ENCODE measurements at regions not wholly inside any gene's neighbourhood (a gene's known extent, or its start where the extent isn't known, plus 50 kb on each side); places are given as distances from the start of the nearest gene placed in this dataset.

DNA sequence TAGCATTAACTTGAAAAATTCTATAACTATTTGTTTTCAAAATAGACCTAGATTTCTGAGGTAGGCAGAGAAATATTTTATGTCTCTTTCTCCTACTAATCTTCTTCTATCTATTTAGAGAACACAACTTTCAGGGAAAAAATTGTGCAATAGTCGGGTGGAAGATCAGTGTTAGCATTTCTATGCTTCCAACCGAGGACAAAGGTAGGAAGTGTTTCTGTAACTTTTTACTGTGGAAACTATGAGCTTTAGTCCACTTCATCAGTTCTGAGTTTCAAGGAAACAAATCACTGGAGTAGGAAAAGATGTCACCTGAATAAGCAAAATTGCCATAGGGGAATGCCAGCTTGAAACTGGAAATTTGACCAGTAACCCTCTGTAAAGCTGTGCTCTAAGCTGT is 207.7 kb upstream of the CTAGE1 start:
- DNase-seq (ENCODE audit: low spot score), result no peak

DNA sequence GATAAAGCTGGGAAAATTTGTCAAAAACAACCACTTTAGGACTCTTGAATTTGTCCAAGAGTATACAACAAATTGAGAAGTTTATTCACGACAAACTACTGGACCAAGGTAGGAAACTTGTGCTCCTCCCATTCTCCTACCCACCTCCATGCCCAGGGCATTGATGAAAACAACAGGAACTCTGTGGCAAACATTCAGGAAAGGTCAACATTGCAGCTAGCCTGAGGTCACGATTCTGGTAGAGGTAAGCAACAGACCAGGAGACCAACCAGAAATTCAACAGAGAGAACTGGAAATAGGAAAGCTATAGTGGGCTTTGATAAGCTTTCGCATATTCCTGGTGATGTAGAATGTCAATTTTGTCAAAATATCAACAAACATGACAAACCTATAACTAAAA is 209.1 kb upstream of the CTAGE1 start:
- no peak for DNase-seq (ENCODE audit: low spot score)

DNA sequence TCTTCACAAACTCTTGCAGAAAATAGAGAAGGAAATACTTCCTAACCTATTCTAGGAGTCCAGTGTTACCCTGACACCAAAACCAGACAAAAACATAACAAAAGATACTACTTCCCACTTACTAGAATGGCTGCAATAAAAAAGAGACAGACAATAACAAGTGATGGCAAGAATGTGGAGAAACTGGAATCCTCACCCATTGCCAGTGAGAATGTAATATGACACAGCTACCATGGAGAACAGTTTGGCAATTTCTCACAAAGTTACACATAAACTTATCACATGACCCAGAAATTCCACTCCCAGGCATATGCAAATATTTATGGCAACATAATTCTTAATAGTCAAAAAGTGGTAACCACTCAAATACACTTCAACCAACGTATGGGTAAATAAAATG is 209.8 kb upstream of the CTAGE1 start:
- no peak for DNase-seq (ENCODE audit: low spot score)

DNA sequence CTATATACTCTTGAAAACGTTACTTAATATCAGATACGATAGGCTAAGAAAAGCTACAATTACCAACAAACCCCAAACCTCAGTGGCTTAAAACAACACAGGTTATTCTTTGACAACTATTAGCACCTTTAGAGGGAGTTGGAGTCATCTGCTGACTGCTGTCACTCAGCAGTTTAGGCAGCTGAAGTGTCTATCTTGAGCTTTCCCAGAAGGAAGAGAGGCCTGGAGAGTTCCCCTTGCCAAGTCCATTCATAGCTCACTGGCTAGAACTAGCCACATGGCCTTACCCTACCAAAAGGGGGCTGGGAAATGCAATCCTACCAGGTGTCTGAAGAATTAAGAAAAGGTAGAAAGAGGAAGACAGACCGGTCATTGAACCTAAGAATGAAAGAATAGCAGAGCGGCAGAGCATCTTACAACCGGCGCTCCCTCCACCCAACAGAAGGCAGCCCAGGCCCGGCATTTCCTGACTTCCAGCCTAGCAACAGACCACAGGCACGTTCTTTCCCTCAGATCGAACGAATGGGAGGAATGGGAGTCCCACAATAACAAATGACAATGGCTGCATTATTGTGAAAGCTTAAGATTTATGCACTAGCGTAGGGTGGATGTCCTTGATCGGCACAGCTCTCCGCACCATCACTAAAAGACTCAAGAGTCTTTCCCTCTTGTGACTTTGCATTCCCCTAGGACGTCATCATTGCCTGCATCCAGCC is 211.2 kb upstream of the CTAGE1 start:
- no peak for DNase-seq (ENCODE audit: low spot score)

DNA sequence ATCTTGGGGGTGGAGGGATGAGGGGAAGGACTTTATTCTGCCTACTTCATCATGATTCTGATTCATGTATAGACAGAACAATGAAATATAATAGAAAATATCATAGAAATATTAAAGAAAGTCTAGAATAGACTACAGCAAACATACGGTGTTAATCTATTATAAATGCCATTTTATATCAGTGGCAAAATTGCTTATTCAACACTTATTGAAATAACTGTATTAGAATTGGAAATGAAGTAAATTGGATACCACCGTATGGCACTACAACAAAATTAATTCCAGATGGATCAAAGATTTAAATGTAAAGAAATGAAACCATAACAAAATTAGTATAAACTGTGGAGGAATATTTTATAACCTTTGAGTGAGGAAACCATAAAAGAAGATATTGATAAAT is 213.3 kb upstream of the CTAGE1 start:
- no peak for DNase-seq (ENCODE audit: low spot score)

DNA sequence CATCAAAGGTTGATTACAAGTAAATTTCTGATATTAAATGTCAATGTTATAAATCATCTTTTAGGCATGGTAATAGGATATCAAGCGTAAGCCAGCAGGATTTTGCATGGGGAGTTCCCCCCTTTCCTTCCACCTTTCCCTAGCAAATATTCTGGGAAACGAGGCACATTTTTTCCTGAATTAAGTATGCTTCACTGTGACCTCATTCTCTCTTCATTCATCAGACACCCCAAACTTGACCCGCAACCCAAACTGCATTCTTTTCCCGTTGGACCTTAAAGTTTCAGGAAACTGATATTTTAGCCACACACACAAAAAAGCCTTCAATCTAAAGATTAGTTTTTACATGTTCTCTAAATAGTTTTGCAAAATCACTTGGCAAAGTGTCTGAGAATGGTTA is 214.5 kb upstream of the CTAGE1 start:
- DNase-seq (ENCODE audit: low spot score), result no peak

DNA sequence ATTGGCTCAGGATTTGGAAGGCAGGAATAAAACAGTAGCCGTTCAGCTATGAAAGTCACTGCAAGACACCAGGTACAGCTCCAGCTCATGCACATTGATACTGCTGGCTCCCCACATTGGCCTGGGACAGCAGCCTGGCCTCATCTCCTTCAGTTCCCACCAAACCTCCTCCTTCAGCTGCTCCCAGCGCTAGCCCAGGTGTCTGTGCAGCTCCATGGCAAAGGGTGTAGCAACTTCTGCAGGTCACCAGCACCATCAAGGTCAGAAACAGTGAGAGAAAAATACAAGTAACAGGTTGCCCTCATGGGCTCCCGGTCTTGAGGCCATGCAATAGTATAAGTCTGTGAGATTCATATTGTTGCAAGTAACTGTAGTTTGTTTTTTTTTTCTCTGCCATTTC is 216.7 kb upstream of the CTAGE1 start:
- no peak for DNase-seq (ENCODE audit: low spot score)

DNA sequence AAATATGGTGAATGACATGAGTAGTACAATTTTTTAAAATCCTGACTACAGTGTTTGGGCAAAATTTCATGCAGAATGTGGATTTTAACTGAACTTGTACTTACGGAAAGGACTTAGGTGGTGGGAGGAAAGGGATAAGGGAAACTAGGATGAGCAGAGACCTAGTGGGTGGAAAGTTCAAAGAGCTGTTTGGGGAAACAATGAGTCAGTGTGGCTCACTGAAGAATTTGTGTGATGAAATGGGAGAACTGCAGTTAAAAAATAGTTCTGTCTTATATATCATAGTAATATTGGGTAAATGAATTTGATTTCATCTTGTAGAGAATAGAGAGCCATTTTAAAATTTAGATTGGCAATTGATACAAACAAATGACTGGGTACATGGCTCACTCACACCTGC is 220.1 kb upstream of the CTAGE1 start:
- DNase-seq (ENCODE audit: low spot score), result no peak

DNA sequence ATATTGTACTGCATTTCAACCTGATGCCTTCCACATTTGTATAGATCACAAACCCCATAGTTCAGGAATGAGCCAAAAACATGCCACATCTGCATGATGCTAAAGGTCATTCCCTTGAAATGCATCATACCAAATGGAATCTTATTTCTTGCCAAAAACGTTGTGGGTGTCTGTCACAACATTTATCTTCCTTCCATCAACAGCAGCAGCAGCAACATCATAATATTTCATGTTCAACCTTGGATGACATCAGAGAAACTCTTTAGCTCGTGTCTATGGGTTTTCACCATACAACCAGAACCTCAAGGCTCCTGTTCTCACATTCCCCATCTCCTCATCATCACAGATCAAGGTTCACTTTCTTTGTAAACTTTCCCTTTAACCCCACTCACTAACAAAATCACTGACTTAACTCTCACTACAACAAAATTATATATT is 221.3 kb upstream of the CTAGE1 start:
- no peak for DNase-seq (ENCODE audit: low spot score)

DNA sequence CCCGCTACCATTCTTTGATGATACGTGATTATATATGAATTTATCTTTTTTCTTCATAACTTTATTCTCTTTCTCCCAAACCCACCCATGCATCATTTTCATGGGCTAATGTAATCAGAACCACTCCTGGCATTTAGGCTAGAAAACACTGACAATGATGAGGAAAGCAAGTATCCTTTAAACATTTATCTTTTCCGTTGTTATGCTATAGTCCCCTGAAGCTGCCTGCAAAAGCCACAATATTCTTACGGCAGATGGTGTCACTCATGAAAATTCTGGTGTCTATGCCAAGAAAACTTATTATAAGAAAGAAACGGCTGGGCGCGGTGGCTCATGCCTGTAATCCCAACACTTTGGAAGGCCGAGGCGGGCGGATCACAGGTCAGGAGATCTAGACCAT is 221.8 kb upstream of the CTAGE1 start:
- DNase-seq (ENCODE audit: low spot score), result no peak

DNA sequence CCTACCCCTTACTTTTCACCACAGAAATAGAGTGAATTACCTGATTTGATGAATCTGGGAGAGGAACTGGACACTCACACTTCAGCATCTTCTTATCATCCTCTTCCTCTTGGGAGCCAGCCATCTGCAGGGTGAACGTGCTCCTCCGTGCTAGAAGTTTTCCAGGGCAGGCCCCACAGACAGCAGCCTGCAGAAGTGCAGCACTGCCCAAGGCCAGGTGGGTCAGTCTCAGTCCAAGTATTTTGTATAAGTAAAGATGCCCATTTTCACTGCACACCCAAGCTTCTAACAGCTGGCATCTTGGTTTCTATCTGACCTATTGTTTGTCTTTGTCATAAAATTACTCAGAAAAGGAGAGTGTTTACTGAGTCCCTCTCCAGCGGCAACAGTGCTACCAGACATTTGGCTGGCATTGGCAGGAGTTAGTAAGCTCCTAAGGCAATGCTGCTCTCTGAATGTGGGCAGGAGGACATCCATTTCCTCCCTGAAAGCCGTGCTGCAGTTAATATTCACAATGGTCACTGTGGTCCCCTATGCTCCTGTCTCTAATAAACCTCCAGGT is 222.6 kb upstream of the CTAGE1 start:
- DNase-seq (ENCODE audit: low spot score), result no peak

DNA sequence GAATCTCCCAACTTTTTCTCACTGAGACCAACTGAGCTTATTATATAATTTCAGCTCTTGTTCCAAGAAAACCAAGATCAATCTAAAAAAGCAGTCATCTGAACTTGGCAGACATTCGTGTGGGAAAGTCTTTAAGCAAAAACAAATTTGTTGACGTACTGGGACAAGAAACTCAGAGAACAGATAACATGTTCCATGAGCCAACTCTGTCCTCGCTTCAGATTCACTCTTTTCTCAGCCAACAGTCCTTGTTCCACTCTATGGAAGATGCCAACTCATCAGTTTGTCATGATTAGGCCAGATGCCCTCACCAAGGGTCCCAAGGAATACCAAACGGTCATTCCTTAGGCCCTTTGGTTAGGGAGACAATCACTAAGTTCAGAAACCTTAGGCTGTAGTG is 224.2 kb upstream of the CTAGE1 start:
- no peak for DNase-seq (ENCODE audit: low spot score)

DNA sequence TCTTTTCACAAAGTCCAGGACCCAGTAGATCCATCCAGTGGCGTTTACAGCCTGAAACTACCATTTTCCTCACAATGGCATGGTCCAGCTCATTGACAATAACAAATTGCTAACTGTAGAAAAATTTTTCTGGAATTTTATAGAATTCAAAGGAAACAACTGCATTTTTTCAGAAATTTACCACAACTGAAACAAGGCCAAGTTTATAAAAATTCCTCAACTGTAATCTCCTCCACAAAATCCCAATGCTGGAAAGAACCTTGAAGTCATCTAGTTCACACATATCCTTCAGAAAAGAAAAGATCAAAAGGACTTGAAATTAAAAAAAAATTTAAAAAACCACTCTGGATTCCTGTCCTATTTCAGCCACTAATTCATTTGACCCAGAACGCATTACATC is 226.0 kb upstream of the CTAGE1 start:
- DNase-seq (ENCODE audit: low spot score), result no peak

DNA sequence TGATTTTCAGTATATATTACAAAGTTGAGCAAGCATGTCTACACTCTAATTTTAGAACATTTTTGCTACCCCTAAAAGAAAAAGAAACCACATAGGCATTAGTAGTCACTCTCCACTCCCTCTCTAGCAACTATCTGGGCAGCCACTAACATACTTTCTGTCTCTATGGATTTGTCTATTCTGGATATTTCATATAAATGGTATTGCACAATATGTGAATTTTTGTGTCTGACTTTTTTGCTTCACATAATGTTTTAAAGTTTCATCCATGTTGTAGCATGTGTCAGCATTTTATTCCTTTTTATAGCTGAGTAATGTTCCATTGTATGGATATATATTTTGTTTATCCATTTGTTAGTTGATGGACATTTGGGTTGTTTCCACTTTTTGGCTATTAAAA is 232.5 kb upstream of the CTAGE1 start:
- DNase-seq (ENCODE audit: low spot score), result no peak

DNA sequence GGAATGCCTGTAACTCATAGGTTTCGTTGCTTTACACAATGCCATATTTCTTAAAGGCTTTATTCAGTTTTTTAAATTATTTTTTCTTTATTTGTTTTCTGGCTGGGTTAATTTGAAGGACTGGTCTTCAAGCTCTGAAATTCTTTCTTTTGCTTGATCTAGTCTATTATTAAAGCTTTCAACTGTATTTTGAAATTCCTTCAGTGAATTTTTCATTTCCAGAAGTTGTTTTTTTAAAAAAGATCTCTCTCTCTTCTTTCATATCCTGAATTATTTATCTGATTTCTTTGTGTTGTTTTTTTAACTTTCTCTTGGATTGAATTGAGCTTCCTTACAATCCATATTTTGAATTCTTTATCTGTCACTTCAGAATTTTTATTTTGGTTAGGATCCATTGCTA is 239.9 kb upstream of the CTAGE1 start:
- no peak for DNase-seq (ENCODE audit: low spot score)

DNA sequence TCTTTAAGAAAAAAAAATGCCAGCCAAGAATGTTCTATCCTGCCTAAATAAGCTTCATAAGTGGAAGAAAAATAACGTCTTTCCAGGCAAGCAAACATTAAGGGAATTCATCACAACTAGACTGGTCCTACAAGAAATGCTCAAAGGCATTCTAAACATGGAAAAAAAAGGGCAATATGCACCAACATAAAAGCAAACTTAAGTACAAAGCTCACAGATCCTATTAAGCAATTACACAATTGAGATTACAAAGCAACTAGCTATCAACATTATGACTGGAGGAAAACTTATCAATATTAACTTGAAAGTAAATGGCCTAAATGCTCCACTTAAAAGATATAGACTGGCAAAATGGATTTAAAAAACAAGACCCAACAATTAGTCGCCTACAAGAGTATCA is 240.6 kb upstream of the CTAGE1 start:
- no peak for DNase-seq (ENCODE audit: low spot score)

DNA sequence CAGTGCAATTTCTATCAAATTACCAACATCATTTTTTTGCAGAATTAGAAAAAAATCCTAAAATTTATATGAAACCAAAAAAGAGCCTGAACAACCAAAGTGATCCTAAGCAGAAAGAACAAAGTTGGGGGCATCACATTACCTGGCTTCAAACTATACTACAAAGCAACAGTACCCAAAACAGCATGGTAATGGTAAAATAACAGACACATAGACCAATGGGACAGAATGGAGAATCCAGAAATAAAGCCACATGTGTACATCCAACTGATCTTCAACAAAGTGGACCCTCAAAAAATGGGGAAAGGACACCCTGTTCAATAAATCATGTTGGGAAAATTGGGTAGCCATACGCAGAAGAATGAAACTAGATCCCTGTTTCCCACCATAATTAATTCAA is 245.7 kb upstream of the CTAGE1 start:
- no peak for DNase-seq (ENCODE audit: low spot score)

DNA sequence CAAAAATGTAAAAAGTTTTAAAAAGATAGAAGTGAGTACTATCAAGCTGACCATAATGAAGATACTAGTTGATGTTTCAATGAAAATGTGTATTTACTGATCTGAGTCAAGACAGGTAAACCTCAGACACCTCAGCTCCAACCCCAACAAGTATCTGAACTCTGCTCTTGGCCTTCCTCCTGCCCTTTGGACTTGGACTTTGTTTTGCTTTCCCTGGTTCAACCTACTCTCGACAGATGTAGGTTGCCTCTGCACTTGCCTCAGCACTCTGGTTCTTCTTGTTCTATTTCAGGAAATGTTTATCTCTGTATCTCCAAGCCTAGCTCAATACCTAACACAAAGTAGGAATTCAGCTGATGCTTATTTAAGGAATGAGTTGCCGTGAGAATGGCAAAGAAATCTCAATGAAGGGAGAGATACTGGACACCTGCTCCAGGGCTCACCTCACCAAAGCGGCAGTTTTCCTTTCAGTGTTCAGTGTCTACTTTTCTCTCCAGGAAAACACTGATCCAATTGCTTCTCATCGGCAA is 248.8 kb upstream of the CTAGE1 start:
- no peak for DNase-seq (ENCODE audit: low spot score)

DNA sequence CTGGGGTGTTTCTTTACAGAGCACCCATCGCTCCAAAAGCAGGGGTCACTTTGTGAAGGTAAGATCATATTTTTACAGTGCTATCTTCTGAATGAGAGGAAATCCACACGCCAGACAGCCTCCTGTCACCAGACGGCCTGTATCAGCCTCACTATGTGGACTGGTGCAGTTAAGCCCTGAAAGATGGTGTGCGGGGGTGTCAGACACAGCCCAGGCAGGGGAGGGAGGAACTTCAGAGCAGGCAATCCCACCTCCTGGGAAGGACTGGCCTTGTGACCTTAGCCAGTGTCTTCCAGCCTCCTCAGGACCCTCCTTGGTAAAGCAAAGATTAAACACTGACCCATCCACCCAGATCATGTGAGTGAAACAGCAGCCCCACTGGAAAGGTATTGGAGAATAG is 249.4 kb upstream of the CTAGE1 start:
- no peak for DNase-seq (ENCODE audit: low spot score)

DNA sequence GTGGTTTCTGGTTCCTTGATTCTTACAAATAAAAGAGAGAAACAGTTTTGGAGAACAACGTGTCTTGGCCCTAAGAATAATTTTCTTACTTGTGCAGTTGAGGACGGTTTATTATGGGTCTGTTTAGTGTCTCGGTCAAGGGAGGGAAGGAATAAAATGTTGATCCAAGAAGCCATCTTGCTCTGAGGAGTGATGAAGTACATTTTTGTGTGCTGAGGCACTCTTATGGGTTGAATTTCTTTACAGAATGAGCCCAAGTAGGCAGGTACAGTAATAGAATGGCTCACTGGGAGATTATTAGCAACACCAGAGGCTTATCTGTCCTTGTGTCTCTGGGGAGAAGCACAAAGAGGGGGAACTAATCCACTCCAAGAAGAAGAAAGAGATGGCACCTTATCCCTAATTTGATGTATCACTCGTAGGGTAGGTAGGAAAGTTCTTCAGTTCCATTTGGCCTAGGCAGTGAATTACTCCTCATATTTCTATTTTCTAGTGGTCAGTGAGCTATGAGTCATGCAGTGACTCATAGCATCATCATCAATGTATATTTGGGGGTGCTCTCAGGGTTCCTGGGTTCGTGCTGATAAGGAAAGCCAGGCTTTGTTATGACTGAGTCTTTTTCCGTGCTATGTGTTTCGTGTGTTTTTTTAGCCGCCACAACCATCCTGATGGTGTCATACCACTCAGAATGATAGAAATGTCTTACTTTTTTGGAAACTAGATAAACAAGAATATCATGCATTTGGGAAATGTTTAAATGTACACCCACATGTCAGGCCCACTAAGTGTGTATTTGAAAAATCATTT is 250.1 kb upstream of the CTAGE1 start:
- DNase-seq (ENCODE audit: low spot score), result no peak

DNA sequence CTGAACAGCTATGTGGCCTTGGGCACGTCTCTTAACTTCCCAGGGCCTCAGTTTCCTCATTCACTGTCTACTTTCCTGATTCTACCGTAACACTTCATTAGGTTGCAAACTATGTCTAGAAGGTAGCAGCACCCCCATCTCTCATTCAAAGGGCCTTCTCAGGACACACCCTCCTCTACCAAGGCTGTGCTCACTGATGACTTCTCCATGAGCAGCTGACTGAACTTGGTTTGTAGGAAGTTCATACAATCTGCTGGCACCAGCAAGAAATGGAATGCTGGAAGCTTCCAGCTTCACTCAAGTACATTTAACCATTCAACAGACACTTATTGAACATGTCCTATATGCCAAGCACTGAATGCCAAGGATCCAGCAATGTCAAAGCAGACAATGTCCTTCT is 250.8 kb upstream of the CTAGE1 start:
- no peak for DNase-seq (ENCODE audit: low spot score)

DNA sequence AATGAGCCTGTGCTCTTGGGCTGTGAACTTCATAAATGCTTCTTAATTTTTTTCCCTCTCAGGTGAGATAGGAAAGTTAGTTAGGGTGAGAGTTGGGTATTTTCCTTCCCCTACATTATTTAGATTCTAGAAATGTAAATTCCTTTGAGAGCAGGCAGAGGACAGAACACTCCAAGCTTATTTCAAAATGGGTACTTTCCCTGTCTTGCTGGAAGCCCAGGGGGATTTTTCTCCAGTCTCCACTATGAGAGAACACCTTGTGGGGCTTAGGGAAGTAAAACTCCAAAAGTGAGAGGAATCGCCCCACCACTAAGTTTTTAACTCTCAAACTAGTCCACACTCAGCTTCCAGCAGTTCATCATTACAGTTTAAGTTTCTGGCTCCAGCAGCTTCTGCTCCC is 253.2 kb upstream of the CTAGE1 start:
- no peak for DNase-seq (ENCODE audit: low spot score)

DNA sequence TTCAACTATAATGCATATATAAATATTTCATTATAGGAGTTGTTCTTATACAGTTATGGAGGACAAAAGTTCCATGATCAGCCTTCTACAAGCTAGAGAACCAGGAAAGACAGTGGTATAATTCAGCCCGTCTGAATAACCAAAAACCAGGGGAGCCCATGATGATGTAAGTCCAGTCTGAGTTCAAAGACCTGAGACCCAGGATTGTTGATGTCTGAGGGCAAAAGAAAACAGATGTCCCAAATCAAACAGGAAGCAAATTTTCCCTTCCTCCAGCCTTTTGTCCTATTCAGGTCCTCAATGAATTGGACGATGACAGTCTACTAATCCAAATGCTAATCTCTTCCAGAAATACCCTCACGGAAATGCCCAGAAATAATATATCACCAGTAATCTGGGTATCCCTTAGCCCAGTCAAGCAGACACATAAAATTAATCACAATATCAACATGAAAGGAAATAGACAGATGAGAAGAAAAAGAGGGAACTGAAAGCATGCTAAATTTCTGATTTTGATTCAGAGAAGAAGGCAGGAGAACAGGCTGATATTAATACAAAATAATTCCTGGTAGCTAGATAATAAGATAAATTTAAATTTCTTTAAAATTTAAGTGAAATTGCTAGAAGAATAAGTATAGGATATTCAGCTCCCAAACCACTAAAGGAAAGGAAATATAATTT is 255.6 kb upstream of the CTAGE1 start:
- DNase-seq (ENCODE audit: low spot score), result no peak

Measured in putamen (tissue), 1 donor.